Astrocyte (in vitro differentiated cells and primary cell): ENCODE measurements at regions not wholly inside any gene's neighbourhood (a gene's known extent, or its start where the extent isn't known, plus 50 kb on each side); places are given as distances from the start of the nearest gene placed in this dataset.

ENCODE experiments used
- EZH2 ChIP-seq: IDR thresholded peaks from 2 replicates; pipeline ENCODE4 v1.6.1; 2012; ENCODE audit warnings: mild to moderate bottlenecking, low read length, inconsistent platforms; ENCODE audit not compliant: insufficient read depth
- TF ChIP-seq, protein P1 (sequence below): IDR thresholded peaks from 2 replicates; pipeline ENCODE4 v1.5.1; 2011; ENCODE audit warnings: low read depth, mild to moderate bottlenecking, inconsistent platforms, low read length, moderate library complexity; ENCODE audit not compliant: insufficient read depth

DNA sequence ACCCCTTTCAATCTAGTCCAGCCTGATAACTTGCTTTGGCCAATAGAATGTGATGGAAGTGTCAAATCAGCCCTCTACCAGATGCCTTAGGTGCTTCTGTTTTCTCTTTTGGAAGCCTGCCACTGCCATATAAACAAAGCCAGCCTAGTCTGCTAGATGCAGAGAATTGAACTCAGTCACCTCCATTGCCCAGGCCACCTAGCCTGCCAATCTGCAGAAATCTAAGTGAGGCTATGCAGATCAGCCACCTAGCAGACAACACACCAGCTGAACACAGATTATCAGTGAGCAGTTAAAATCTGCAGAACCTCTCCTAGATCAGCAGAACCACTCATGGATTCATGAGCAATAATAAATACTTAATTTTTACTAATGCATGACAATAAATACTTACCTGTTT lies 1108.2 kb downstream of the PCDH18 start:
- TF ChIP-seq, protein P1, sequence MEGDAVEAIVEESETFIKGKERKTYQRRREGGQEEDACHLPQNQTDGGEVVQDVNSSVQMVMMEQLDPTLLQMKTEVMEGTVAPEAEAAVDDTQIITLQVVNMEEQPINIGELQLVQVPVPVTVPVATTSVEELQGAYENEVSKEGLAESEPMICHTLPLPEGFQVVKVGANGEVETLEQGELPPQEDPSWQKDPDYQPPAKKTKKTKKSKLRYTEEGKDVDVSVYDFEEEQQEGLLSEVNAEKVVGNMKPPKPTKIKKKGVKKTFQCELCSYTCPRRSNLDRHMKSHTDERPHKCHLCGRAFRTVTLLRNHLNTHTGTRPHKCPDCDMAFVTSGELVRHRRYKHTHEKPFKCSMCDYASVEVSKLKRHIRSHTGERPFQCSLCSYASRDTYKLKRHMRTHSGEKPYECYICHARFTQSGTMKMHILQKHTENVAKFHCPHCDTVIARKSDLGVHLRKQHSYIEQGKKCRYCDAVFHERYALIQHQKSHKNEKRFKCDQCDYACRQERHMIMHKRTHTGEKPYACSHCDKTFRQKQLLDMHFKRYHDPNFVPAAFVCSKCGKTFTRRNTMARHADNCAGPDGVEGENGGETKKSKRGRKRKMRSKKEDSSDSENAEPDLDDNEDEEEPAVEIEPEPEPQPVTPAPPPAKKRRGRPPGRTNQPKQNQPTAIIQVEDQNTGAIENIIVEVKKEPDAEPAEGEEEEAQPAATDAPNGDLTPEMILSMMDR, result no peak
- no peak for TF ChIP-seq EZH2
